Stomach (tissue), 4 donors: ENCODE measurements at regions not wholly inside any gene's neighbourhood (a gene's known extent, or its start where the extent isn't known, plus 50 kb on each side); places are given as distances from the start of the nearest gene placed in this dataset.

ENCODE experiments used
- CTCF ChIP-seq, 7 experiments: fragments of 450-650 bp in 4 of 7; fragments of 200-600 bp in 3 of 7; sonication (generic) in 3 of 7; IDR thresholded peaks; one replicate each; pipeline ENCODE4 v1.5.1; 2016 to 2019; ENCODE audit warnings: antibody characterized with exemption in 7 of 7, control low read depth in 2 of 7, mild to moderate bottlenecking in 1 of 7
- POLR2A ChIP-seq, 4 donors: fragments of 450-650 bp; IDR thresholded peaks; one replicate each; pipeline ENCODE4 v1.6.1; 2016; ENCODE audit warnings: antibody characterized with exemption in 4 of 4, control low read depth in 2 of 4, mild to moderate bottlenecking in 1 of 4, moderate library complexity in 1 of 4

DNA sequence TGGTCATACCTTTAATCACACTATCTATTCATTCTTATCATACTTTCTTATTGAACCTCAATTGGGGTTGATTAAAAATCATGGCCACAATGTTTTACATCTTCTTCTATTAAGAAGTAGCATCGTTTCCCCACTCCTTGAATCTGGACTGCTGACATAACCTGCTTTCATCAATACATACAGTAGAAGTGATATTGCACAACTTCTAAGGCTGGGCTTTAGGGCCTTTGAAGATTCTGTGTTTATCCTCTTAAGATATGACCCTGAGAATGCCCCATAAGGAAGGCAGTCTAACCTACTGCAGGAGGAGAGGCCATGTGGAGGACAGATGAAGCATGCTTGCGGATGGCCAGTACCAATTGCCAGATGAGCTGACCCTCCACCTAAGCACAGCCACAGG is 1142.8 kb upstream of the SEL1L start:
- TF ChIP-seq CTCF (IDR thresholded peaks at IDR 0.05) (no peak), POLR2A (IDR thresholded peaks at IDR 0.05) (no peak)
